ENCODE measurements at regions not wholly inside any gene's neighbourhood (a gene's known extent, or its start where the extent isn't known, plus 50 kb on each side); places are given as distances from the start of the nearest gene placed in this dataset.
A peak's percentile ranks its signal among the peaks of the same experiment; 100 is the strongest.
"Not testable (repeated sequence)": the region's sequence is repeated elsewhere in the genome, so short reads cannot be mapped to it uniquely, and the experiment has no call there.

GRCh38 chr5:18605186-18605585, 970.9 kb downstream of the TAF11L14 start:
- no peak for DNase-seq

DNA sequence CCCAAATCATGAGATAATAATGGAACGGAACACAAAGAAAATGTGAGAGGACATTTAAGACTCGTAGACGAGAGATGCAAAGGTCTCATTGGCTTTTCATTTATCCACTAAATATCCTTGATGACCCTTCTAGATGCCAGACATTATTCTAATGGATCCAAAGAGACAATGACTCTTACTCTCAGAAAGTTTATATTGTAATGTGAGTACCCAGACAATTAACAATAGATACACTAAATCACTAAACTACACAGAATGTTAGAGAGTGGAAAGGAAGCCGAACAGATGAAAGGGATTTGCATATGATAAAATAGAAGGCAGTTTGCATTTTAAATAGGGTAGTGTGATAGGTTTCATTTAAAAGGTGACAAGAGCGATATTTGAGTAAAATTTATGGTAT, 973.3 kb downstream of the TAF11L14 start:
- peak in 1 of 3 experiments; percentile 30 for DNase-seq

DNA sequence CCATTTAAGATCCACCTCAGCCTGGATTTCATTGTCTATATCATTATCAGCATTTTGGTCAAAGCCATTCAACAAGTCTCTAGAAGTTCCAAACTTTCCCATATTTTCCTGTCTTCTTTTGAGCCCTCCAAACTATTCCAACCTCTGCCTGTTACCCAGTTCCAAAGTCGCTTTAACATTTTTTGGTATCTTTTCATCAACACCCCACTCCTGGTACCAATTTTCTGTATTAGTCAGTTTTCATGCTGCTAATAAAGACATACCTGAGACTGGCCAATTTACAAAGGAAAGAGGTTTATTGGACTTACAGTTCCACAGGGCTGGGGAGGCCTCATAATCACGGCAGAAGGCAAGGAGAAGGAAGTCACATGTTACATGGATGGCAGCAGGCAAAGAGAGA, 982.9 kb downstream of the TAF11L14 start:
- DNase-seq = not testable (repeated sequence)

DNA sequence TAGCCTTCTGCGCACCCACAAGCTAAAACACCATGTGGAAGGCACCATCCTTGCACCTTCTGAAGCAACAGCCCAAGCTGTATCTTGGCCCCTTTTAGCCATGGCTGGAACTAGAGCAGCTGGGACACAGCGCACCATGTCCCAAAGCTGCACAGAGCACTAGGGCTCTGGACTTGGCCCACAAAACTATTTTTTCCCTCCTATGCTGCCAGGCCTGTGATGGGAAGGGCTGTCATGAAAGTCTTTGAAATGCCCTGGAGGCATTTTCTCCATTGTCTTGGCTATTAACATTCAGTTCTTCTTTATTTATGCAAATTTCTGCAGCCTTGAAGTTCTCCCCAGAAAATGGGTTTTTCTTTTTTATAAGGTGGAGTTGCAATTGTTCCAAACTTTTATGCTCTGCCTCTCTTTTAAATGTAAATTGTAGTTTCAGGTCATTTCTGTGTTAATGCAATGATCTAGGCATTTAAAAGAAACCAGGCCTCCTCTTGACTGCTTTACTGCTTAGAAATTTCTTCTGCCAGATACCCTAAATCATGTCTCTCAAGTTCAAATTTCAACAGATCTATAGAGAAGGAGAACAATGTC, 996.3 kb downstream of the TAF11L14 start:
- no peak for DNase-seq

GRCh38 chr5:18652404-18653215, 1018.4 kb downstream of the TAF11L14 start:
- DNase-seq = no peak

DNA sequence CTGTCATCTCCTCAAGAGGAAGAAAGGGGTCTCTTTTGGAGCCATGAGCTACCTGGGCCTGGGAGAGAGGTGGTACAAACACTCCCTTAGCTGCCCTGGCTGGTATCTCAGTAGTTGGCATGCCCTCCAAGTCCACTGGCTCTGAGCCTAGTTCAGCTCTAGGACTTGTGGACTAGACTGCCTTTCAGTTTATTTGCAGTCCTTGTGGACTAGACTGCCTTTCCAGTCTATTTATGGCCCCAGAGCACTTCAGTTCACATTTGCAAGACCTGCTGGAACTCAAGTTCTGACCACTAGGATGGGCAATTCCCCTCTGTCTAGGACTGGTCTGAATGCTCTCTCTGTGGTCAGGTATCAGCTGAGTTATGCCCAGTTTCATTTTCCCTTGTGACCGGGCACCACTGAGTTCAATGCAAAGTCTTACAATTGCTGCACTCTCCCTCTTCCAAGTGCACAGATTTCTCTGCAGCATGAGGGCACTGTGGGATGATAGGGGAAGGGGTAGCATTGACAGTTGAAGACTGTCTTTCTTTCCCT, 1019.0 kb downstream of the TAF11L14 start:
- DNase-seq = no peak

GRCh38 chr5:18660511-18660910, 1026.3 kb downstream of the TAF11L14 start:
- no peak for DNase-seq

- DNase-seq = no peak
Observed at GRCh38 chr5:18662231-18662630, 1028.0 kb downstream of the TAF11L14 start.

GRCh38 chr5:18674212-18674611, 1040.0 kb downstream of the TAF11L14 start:
- not testable (repeated sequence) for DNase-seq

GRCh38 chr5:18675041-18675440, 1040.8 kb downstream of the TAF11L14 start:
- no peak for DNase-seq

DNA sequence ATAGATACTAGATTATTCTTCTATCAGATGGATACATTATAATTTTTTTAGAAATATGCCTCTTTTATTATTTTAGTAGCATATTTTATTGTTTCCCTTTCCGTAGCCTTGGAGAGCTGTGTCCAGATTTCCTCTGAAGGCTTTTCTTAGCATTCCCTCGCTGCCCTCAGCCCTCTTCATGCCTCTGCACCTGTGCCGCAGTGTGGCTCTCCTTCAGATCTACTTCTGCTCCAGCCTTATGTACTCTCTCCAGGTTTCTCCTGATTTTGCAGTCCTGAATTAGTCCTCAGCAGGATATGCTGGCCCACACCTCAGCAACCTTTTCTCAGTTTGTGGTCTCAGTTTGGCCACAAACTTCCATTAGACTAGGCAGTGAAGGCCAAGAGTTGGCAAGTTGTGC, 1052.0 kb downstream of the TAF11L14 start:
- DNase-seq = no peak

- no peak for DNase-seq
Observed at GRCh38 chr5:18687429-18687828, 1053.2 kb downstream of the TAF11L14 start.

DNA sequence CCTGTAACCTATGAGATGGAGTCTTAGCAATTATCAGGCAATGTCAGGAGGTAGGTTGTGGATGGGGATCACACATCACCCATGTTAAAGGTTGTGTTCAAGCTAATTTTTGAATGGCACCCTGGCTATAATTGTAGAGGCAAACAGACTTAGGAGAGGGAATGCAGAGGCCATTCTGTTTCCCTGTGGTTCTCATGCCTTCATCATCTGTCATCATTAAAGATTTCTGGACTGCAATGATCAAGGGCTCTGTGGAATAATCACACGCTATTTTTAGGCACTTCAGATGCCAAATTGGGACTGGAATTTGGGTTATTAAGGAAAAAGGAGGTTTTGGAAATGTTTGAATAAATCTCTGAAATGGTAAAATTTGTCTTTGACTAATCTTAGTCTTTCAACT, 1065.4 kb downstream of the TAF11L14 start:
- no peak for DNase-seq

DNA sequence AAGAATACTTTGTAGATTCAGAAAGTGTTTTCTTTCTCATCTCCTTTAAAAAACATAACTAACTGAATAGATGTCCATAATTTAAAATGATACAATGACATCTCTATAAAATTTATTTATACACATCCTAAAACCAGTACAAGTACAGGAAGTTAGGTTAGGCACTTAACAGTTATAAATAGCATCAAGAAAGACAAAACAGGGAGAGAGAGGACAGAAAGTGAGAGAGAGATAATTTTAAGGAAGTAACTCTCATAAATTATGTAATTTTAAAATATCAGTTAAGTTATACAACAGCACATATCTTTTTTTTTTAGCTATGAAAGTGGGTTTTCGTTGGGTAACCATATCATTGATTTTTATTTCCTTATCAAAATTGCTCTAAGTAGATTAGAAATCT, 1068.6 kb downstream of the TAF11L14 start:
- DNase-seq = no peak

DNA sequence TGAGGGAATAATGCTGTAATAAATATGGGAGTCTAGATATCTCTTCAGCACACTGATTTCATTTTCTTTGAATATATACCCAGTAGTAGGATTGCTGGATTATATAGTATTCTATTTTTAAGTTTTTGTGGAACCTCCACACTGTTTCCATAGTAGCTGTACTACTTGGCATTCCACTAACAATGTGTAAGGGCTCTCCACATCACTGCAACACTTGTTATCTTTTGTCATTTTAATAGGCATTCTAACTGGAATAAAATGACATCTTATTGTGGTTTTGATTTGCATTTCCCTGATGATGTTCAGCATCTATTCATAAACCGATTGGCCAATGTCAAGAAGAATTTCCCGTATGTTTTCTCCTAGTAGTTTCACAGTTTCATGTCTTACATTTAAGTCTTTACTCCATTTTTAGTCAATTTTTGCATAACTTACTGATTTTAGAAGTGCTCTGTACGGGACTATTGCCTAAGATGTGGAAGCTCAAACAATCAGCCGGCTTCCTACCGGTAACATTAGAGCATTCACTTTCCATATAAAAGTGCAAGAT, 1078.8 kb downstream of the TAF11L14 start:
- no peak for DNase-seq

DNA sequence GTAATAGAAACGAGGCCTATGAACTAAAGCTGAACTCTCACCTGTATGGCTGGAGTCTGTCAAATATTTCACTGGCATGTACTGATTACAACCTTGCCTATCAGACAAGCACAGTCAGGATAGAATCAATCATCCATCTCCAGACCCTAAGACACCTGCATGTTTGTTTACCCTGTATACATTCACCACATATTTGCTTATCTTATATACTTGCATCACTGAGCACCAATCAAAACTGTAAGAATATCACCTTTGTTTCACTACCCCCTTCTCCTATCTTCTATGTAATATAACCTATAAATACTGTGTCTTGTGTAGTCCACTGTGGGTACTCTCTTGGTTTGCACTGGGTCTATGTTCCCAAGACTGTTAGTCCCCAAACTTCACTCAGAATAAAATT, 1085.7 kb downstream of the TAF11L14 start:
- peak in 1 of 3 experiments; percentile 51 for DNase-seq

- DNase-seq = no peak
Observed at GRCh38 chr5:18732556-18733479, 1098.6 kb downstream of the TAF11L14 start.

DNA sequence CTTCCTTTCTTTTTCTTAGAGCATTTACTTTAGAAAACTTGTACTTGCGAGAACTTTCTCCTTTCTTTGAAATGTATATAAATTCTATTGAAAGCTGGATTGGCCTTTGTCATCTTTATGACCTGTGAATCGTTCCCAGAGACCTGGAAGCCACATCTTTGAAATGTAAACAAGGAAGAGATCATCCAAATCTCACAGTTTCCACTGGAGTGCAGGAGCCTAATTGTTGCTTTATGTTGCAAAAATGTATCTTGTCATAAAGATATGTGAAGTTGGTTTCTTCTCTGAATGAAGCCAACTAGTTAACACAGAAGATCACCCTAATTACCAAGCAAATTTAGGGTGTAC, 1101.8 kb downstream of the TAF11L14 start:
- no peak for DNase-seq

GRCh38 chr5:18736736-18737135, 1102.5 kb downstream of the TAF11L14 start:
- not testable (repeated sequence) for DNase-seq

DNA sequence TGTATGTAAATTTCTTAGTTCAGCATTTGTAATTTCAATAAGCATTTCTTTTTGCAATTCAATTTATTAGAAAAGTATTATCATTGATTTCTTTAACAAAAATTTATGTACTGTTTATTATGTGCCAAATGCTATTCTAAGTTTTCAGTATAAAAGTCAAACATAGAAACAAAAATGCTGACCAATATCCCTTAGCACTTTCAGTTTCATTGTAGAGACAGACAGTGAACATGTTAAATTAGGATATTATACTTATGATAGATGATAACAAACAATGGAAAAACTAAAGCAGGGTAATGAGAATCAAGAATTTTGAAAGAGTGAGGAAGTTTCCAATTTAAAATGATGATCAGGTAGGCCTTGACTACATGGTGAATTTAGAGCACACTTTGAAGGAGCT, 1106.0 kb downstream of the TAF11L14 start:
- DNase-seq = no peak

DNA sequence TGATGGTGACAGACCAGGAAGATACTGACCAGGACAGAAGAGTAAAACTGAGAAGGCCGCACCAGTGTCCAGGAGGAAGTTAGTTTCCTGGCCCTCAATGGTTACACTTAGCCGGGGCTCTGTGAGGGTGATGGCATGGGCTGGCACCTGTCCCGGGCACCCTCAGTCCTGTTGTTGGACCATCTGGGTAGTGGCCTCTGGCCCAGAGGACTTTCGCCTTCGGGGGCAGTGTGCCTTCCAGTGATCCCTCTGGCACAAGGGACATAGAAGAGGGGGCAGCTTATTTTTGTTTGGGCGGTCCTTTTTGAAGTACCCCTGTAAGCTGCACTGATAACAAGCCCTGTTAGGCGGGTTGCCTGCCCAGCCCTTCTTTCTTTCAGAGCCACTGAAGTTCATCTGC, 1108.6 kb downstream of the TAF11L14 start:
- no peak for DNase-seq

- DNase-seq = no peak
Observed at GRCh38 chr5:18744441-18744840, 1110.2 kb downstream of the TAF11L14 start.
